PC-3 (cell line): ENCODE measurements at regions not wholly inside any gene's neighbourhood (a gene's known extent, or its start where the extent isn't known, plus 50 kb on each side); places are given as distances from the start of the nearest gene placed in this dataset.

Experiments
- CTCF ChIP-seq: fragments of 300-600 bp; sonication (generic); conservative IDR thresholded peaks from 2 replicates; pipeline ENCODE4 v1.5.1; 2017; ENCODE audit warnings: antibody characterized with exemption, low read depth, mild to moderate bottlenecking, low read length
- EZH2 ChIP-seq: fragments of 300-600 bp; sonication (generic); IDR thresholded peaks from one replicate; pipeline ENCODE4 v1.6.1; 2017; ENCODE audit warnings: antibody characterized with exemption, mild to moderate bottlenecking, low read length; ENCODE audit not compliant: unreplicated experiment
- EZH2phosphoT487 ChIP-seq: fragments of 300-600 bp; sonication (generic); IDR thresholded peaks from 2 replicates; pipeline ENCODE4 v1.6.1; 2018; ENCODE audit warnings: mild to moderate bottlenecking, antibody characterized with exemption, low read length, borderline replicate concordance

- TF ChIP-seq CTCF (no peak), EZH2phosphoT487 (no peak), EZH2 (no peak)
Measured at GRCh38 chrX:147828719-147829118, 83.0 kb upstream of the FMR1 start.
